ENCODE measurements at regions not wholly inside any gene's neighbourhood (a gene's known extent, or its start where the extent isn't known, plus 50 kb on each side); places are given as distances from the start of the nearest gene placed in this dataset.

DNA sequence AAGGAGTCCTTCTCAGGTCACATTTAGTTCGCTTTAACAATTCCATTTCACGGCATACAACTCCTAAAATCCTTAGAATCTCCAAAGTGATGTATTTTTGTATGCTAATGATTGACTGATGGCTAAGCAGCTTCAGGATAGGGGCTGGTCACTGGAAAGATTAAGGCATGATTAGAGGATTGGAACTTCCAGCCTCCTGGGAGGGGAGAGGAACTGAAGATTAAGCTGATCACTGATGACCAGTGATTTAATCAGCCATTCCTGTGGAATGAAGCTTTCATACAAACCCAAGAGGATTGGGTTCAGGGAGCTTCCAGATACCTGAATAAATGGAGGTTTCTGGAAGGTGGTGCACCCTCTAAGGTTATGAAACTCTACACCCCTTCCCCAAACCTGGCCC, 123.9 kb upstream of the CDK13 start:
- Histone ChIP-seq H4K20me1 (replicated peaks; ENCODE audit: control insufficient read depth, extremely low read depth, insufficient read depth, low read length) (no peaks in the 10 kb centered on the region), H3K4me3 (replicated peaks in 1 of 3; ENCODE audit: insufficient read depth in 1 of 3, low read depth in 1 of 3, low read length in 3 of 3) (no peak overlapping the region), H3K36me3 (ENCODE audit: control insufficient read depth in 2 of 2, extremely low read depth in 1 of 2, insufficient read depth in 2 of 2, low read length in 2 of 2) (no peaks in the 10 kb centered on the region), H3K9me1 (replicated peaks; ENCODE audit: control insufficient read depth, extremely low read depth, insufficient read depth, low read length) (no peaks in the 10 kb centered on the region), H3K9me3 (replicated peaks; ENCODE audit: control insufficient read depth, insufficient read depth, low read length) (no peaks in the 10 kb centered on the region), H3K4me1 (ENCODE audit: control insufficient read depth, extremely low read depth, insufficient read depth, low read length) (no peaks in the 10 kb centered on the region), H3K9ac (replicated peaks; ENCODE audit: extremely low read depth, insufficient read depth, low read length) (no peak overlapping the region), H3K4me2 (ENCODE audit: insufficient read depth, low read length) (no peak overlapping the region), H3K79me2 (ENCODE audit: control insufficient read depth, insufficient read depth, low read length) (no peaks in the 10 kb centered on the region), H3K27me3 (ENCODE audit: control insufficient read depth in 2 of 2, insufficient read depth in 2 of 2, low read length in 2 of 2) (peaks cover 12 to 35% of the 10 kb centered on the region in 2 experiments), H3K27ac (ENCODE audit: insufficient read depth, low read depth, low read length) (no peak overlapping the region), H2AFZ (ENCODE audit: low read depth, low read length) (no peak overlapping the region)
- POLR2A ChIA-PET, result no interaction called here
- dilution Hi-C loops (cut with MboI; ENCODE audit: extremely low pct_ligation_motif_present, low sequenced_read_pairs), result no loop called here
- no TSS peak for BruUV-seq (replicated peaks)
- CTCF ChIA-PET, result interaction anchor here (0.6 to 1.4 kb wide), 3 partner anchors 18 to 1198 kb away, joined by 3 to 5 read pairs (median 3); no protein-coding TSS in a partner anchor
- DNase-seq (ENCODE audit: low read depth, low spot score) (no peak), FAIRE-seq (no peak)
- intact Hi-C loops (cut with micrococcal nuclease), result no loop called here
- TF ChIP-seq FOS (IDR thresholded peaks at IDR 0.05; ENCODE audit: borderline replicate concordance, insufficient read depth, low read length), result no peak
- TF ChIP-seq POLR2AphosphoS5 (IDR thresholded peaks at IDR 0.05; ENCODE audit: insufficient read depth, low read depth, low read length), result no peak
- TF ChIP-seq JUN (IDR thresholded peaks at IDR 0.05; ENCODE audit: borderline replicate concordance, insufficient read depth, insufficient read length, low read depth), result no peak
- TF ChIP-seq EZH2 (IDR thresholded peaks at IDR 0.05; ENCODE audit: borderline replicate concordance, low read depth, low read length, severe bottlenecking), result no peak
- no peak for TF ChIP-seq POLR2A (IDR thresholded peaks at IDR 0.05; ENCODE audit: low read depth, low read length)
- TF ChIP-seq, protein P1, sequence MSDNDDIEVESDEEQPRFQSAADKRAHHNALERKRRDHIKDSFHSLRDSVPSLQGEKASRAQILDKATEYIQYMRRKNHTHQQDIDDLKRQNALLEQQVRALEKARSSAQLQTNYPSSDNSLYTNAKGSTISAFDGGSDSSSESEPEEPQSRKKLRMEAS (IDR thresholded peaks at IDR 0.05; ENCODE audit: insufficient read depth, insufficient read length), result no peak
- TF ChIP-seq, protein P2, sequence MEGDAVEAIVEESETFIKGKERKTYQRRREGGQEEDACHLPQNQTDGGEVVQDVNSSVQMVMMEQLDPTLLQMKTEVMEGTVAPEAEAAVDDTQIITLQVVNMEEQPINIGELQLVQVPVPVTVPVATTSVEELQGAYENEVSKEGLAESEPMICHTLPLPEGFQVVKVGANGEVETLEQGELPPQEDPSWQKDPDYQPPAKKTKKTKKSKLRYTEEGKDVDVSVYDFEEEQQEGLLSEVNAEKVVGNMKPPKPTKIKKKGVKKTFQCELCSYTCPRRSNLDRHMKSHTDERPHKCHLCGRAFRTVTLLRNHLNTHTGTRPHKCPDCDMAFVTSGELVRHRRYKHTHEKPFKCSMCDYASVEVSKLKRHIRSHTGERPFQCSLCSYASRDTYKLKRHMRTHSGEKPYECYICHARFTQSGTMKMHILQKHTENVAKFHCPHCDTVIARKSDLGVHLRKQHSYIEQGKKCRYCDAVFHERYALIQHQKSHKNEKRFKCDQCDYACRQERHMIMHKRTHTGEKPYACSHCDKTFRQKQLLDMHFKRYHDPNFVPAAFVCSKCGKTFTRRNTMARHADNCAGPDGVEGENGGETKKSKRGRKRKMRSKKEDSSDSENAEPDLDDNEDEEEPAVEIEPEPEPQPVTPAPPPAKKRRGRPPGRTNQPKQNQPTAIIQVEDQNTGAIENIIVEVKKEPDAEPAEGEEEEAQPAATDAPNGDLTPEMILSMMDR (IDR thresholded peaks at IDR 0.05; ENCODE audit: extremely low read depth in 1 of 2, insufficient read depth in 1 of 2, low read depth in 1 of 2, low read length in 2 of 2), result no peak
- no peak for TF ChIP-seq MYC (IDR thresholded peaks at IDR 0.05; ENCODE audit: low read depth, low read length)
- no peak for TF ChIP-seq GATA2 (IDR thresholded peaks at IDR 0.05; ENCODE audit: insufficient read depth, insufficient read length, low read depth, low read length)

Measured in endothelial cell of umbilical vein (primary cell).